Neural crest cell (in vitro differentiated cells): ENCODE measurements at regions not wholly inside any gene's neighbourhood (a gene's known extent, or its start where the extent isn't known, plus 50 kb on each side); places are given as distances from the start of the nearest gene placed in this dataset.
A peak's percentile ranks its signal among the peaks of the same experiment; 100 is the strongest.

ENCODE experiments used
- DNase-seq: peaks from one replicate; pipeline ENCODE4 v3.0.0; 2021; ENCODE audit warnings: low read depth, mixed read lengths, low spot score
- H3K27ac Mint-ChIP-seq: one replicate; pipeline ENCODE4 v1.8.0; 2021; ENCODE audit warnings: mild to moderate bottlenecking, mixed read lengths; ENCODE audit not compliant: unreplicated experiment
- H3K27me3 Mint-ChIP-seq: 2 replicates; pipeline ENCODE4 v1.8.0; 2021; ENCODE audit warnings: low read depth, mild to moderate bottlenecking, mixed read lengths
- H3K36me3 Mint-ChIP-seq: 2 replicates; pipeline ENCODE4 v1.8.0; 2021; ENCODE audit warnings: low read depth, mild to moderate bottlenecking, mixed read lengths
- H3K4me1 Mint-ChIP-seq: 2 replicates; pipeline ENCODE4 v1.8.0; 2021; ENCODE audit warnings: mixed read lengths
- H3K4me3 Mint-ChIP-seq: one replicate; pipeline ENCODE4 v1.8.0; 2021; ENCODE audit warnings: mild to moderate bottlenecking, mixed read lengths
- H3K9me3 Mint-ChIP-seq: 2 replicates; pipeline ENCODE4 v1.8.0; 2021; ENCODE audit warnings: mixed read lengths
- TF ChIP-seq, protein P1 (sequence below): fragments of 200-600 bp; sonication (generic); conservative IDR thresholded peaks from 2 replicates; pipeline ENCODE4 v1.5.0; 2021; ENCODE audit warnings: antibody characterized with exemption, mild to moderate bottlenecking

DNA sequence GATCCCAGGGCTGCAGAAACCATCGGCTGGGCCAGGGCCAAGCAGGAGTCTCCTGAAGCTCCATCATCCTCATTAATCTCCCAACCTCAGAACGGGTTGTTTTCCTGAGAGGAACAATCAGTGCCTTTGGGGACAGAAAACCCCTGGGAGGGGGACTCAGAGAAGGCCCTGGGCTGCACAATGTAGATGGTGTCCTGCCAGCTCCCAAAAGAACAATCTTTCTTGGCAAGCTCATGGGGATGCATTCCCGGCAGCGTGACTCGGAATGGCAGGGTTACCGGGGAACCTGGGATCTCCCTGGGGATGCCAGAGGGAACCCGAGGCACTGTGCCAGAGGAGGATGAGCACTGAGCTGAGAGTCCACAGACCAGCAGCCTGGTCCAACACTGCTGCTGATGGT lies 72.1 kb upstream of the ATP2B2 start:
- Mint-ChIP-seq H3K4me1 (peaks cover 8% of the 10 kb centered on the region), H3K27ac (no peak overlapping the region), H3K9me3 (no peaks in the 10 kb centered on the region), H3K4me3 (no peak overlapping the region), H3K27me3 (peaks cover 14% of the 10 kb centered on the region), H3K36me3 (no peaks in the 10 kb centered on the region)
- no peak for DNase-seq
- TF ChIP-seq, protein P1, sequence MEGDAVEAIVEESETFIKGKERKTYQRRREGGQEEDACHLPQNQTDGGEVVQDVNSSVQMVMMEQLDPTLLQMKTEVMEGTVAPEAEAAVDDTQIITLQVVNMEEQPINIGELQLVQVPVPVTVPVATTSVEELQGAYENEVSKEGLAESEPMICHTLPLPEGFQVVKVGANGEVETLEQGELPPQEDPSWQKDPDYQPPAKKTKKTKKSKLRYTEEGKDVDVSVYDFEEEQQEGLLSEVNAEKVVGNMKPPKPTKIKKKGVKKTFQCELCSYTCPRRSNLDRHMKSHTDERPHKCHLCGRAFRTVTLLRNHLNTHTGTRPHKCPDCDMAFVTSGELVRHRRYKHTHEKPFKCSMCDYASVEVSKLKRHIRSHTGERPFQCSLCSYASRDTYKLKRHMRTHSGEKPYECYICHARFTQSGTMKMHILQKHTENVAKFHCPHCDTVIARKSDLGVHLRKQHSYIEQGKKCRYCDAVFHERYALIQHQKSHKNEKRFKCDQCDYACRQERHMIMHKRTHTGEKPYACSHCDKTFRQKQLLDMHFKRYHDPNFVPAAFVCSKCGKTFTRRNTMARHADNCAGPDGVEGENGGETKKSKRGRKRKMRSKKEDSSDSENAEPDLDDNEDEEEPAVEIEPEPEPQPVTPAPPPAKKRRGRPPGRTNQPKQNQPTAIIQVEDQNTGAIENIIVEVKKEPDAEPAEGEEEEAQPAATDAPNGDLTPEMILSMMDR: no peak

DNA sequence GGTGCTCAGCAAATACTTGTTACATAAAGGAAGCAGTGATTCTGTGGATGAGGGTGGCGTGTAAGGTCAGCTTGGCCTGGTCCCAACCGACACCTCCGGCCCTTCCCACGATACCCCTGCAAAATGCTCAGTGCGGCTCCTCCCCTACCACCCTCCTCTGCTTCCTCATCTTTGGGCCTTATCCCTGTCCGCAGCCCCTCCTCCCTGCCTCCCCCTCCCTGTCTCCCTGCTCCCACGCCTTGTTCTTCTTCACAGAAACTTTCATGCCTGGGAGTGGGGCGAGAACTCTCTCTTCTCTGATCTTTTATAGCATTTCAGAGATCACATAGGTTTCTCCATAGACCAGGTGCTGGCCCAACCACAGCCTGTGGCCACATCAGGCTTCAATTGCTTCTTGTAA lies 75.0 kb upstream of the ATP2B2 start:
- H3K36me3 Mint-ChIP-seq: no peaks in the 10 kb centered on the region
- no peaks in the 10 kb centered on the region for H3K9me3 Mint-ChIP-seq
- H3K27ac Mint-ChIP-seq: peak overlapping the region; percentile 57
- no peaks in the 10 kb centered on the region for H3K4me1 Mint-ChIP-seq
- H3K4me3 Mint-ChIP-seq: no peak overlapping the region
- TF ChIP-seq, protein P1: no peak
- DNase-seq: no peak
- H3K27me3 Mint-ChIP-seq: peaks cover 38% of the 10 kb centered on the region

GRCh38 chr3:10581251-10581650 lies 75.9 kb upstream of the ATP2B2 start:
- H3K27ac Mint-ChIP-seq: peak overlapping the region; percentile 3
- no peak for DNase-seq
- no peaks in the 10 kb centered on the region for H3K36me3 Mint-ChIP-seq
- TF ChIP-seq, protein P1: no peak
- H3K9me3 Mint-ChIP-seq: no peaks in the 10 kb centered on the region
- H3K27me3 Mint-ChIP-seq: peaks cover 46% of the 10 kb centered on the region
- no peaks in the 10 kb centered on the region for H3K4me1 Mint-ChIP-seq
- no peak overlapping the region for H3K4me3 Mint-ChIP-seq

DNA sequence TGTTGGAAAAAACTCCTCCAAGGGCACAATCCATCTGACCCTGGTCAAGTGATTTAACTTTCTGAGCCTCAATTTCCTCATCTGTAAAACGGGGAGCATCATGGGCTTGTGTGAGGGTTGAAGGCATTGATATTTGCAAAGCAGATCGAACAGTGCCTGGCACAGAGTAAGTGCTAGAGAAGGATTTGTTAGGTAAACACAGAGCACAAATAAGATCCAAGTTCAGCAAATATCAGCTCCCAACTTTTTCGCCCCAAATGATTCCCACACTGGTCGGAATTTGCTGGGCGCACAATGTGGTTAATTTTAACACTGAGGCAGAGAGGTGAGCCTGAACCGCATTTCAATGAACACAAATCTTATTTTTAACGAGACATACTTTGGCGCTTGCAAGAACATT lies 76.3 kb upstream of the ATP2B2 start:
- TF ChIP-seq, protein P1: no peak
- DNase-seq: no peak
- H3K27ac Mint-ChIP-seq: no peak overlapping the region
- H3K9me3 Mint-ChIP-seq: no peaks in the 10 kb centered on the region
- H3K4me1 Mint-ChIP-seq: no peaks in the 10 kb centered on the region
- peaks cover 49% of the 10 kb centered on the region for H3K27me3 Mint-ChIP-seq
- no peak overlapping the region for H3K4me3 Mint-ChIP-seq
- H3K36me3 Mint-ChIP-seq: no peaks in the 10 kb centered on the region

GRCh38 chr3:10582733-10583132 lies 77.3 kb upstream of the ATP2B2 start:
- Mint-ChIP-seq H3K27me3 (peaks cover 54% of the 10 kb centered on the region), H3K4me3 (no peak overlapping the region), H3K4me1 (no peaks in the 10 kb centered on the region), H3K36me3 (no peaks in the 10 kb centered on the region), H3K9me3 (no peaks in the 10 kb centered on the region), H3K27ac (no peak overlapping the region)
- TF ChIP-seq, protein P1: no peak
- DNase-seq: no peak
